GM12878 (cell line): ENCODE measurements at regions not wholly inside any gene's neighbourhood (a gene's known extent, or its start where the extent isn't known, plus 50 kb on each side); places are given as distances from the start of the nearest gene placed in this dataset.

ENCODE experiments used
- BACH1 ChIP-seq: fragments of 450-650 bp; IDR thresholded peaks from 2 replicates; pipeline ENCODE4 v1.6.1; 2017; ENCODE audit warnings: mild to moderate bottlenecking, borderline replicate concordance
- BMI1 ChIP-seq: fragments of 450-650 bp; IDR thresholded peaks from 2 replicates; pipeline ENCODE4 v1.6.1; 2016; ENCODE audit warnings: mild to moderate bottlenecking, moderate library complexity, borderline replicate concordance
- EP300 ChIP-seq, 2 experiments: fragments of 150-350 bp in 1 of 2; IDR thresholded peaks; 2 replicates each; pipeline ENCODE4 v1.6.1; 2011 to 2012; ENCODE audit warnings: low read depth in 2 of 2, low read length in 2 of 2, borderline replicate concordance in 1 of 2, improper control_type of control experiment in 1 of 2, inconsistent platforms in 1 of 2; ENCODE audit not compliant: control insufficient read depth in 1 of 2
- EZH2 ChIP-seq: IDR thresholded peaks from 2 replicates; pipeline ENCODE4 v1.6.1; 2012; ENCODE audit warnings: low read depth, mild to moderate bottlenecking, control low read depth, inconsistent platforms, low read length, borderline replicate concordance; ENCODE audit not compliant: control insufficient read depth
- NFXL1 ChIP-seq: fragments of 450-650 bp; IDR thresholded peaks from 2 replicates; pipeline ENCODE4 v1.6.1; 2017; ENCODE audit warnings: antibody characterized with exemption, mild to moderate bottlenecking, borderline replicate concordance
- POLR2AphosphoS5 ChIP-seq: IDR thresholded peaks from 2 replicates; pipeline ENCODE4 v1.6.1; 2011; ENCODE audit warnings: mild to moderate bottlenecking, low read length, inconsistent platforms
- TAF1 ChIP-seq: IDR thresholded peaks from 2 replicates; pipeline ENCODE4 v1.6.1; 2011; ENCODE audit warnings: mild to moderate bottlenecking, low read depth, low read length, borderline replicate concordance
- TF ChIP-seq, protein P1 (sequence below): IDR thresholded peaks from 2 replicates; pipeline ENCODE4 v1.6.1; 2012; ENCODE audit warnings: low read depth, low read length, improper control_type of control experiment
- TF ChIP-seq, protein P2 (sequence below), 3 experiments: IDR thresholded peaks in 2 of 3; conservative IDR thresholded peaks in 1 of 3; 2 replicates each; pipeline ENCODE4 v1.5.1; 2011; ENCODE audit warnings: low read depth in 3 of 3, low read length in 3 of 3, mild to moderate bottlenecking in 3 of 3, control low read depth in 2 of 3, moderate library complexity in 2 of 3, inconsistent platforms in 1 of 3, mixed read lengths in 1 of 3; ENCODE audit not compliant: control insufficient read depth in 2 of 3, insufficient read depth in 1 of 3; ENCODE audit errors: extremely low read depth in 1 of 3
- TF ChIP-seq, protein P3 (sequence below): IDR thresholded peaks from 2 replicates; pipeline ENCODE4 v1.6.1; 2011; ENCODE audit warnings: low read depth, low read length, improper control_type of control experiment, borderline replicate concordance
- TF ChIP-seq, protein P4 (sequence below): fragments of 150-350 bp; IDR thresholded peaks from 2 replicates; pipeline ENCODE4 v1.6.1; 2016; ENCODE audit warnings: low read depth, low read length
- TF ChIP-seq, protein P5 (sequence below): IDR thresholded peaks from 2 replicates; pipeline ENCODE4 v1.6.1; 2012; ENCODE audit warnings: improper control_type of control experiment, low read depth, low read length; ENCODE audit not compliant: insufficient replicate concordance
- TF ChIP-seq, protein P6 (sequence below): IDR thresholded peaks from 2 replicates; pipeline ENCODE4 v1.6.1; 2012; ENCODE audit warnings: low read depth, low read length, improper control_type of control experiment
- TF ChIP-seq, protein P7 (sequence below): IDR thresholded peaks from 2 replicates; pipeline ENCODE4 v1.6.1; 2012; ENCODE audit warnings: low read depth, low read length, improper control_type of control experiment

DNA sequence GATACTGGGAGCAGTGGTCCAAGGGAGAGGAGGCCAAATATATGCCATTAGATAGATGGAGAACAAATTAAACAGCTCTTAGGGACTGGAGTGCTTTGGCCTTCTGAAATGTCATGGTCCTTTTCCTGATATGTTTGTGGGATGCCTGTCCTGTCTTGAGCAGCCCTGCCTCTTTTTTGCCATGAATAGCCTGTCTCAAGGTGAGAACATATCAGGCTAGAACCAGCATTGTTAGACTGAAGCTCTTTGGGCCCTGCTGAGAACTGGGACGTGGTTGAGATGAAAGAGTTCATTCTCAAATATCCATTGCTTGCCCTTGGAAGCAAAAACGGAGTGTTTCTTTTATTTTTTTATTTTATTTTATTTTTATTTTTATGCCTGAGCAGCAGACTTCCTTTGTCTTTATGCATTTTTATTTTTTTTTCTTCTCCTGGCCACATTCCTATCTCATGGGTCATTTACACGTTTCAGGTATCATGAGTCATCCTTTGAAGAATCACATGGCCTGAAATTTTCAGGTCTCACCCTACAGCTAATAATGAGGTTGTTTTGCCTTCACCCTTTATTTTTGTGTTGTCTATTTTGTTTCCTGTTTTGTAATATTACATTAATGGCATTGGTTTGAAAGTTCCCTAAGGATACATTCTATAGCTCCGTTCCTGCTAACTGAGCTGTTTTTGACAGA is 371.4 kb downstream of the PSAT1 start:
- TF ChIP-seq EZH2 (no peak), BACH1 (no peak), POLR2AphosphoS5 (no peak), BMI1 (no peak), TAF1 (no peak), NFXL1 (no peak), EP300 (IDR thresholded peaks at IDR 0.05; ENCODE audit: borderline replicate concordance in 1 of 2, control insufficient read depth in 1 of 2, low read depth in 2 of 2, low read length in 2 of 2) (no peak)
- TF ChIP-seq, protein P1, sequence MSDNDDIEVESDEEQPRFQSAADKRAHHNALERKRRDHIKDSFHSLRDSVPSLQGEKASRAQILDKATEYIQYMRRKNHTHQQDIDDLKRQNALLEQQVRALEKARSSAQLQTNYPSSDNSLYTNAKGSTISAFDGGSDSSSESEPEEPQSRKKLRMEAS = no peak
- TF ChIP-seq, protein P2, sequence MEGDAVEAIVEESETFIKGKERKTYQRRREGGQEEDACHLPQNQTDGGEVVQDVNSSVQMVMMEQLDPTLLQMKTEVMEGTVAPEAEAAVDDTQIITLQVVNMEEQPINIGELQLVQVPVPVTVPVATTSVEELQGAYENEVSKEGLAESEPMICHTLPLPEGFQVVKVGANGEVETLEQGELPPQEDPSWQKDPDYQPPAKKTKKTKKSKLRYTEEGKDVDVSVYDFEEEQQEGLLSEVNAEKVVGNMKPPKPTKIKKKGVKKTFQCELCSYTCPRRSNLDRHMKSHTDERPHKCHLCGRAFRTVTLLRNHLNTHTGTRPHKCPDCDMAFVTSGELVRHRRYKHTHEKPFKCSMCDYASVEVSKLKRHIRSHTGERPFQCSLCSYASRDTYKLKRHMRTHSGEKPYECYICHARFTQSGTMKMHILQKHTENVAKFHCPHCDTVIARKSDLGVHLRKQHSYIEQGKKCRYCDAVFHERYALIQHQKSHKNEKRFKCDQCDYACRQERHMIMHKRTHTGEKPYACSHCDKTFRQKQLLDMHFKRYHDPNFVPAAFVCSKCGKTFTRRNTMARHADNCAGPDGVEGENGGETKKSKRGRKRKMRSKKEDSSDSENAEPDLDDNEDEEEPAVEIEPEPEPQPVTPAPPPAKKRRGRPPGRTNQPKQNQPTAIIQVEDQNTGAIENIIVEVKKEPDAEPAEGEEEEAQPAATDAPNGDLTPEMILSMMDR (IDR thresholded peaks at IDR 0.05 in 2 of 3, conservative IDR thresholded peaks at IDR 0.05 in 1 of 3; ENCODE audit: control insufficient read depth in 2 of 3, extremely low read depth in 1 of 3, insufficient read depth in 1 of 3, low read depth in 3 of 3, low read length in 3 of 3) = no peak
- TF ChIP-seq, protein P3, sequence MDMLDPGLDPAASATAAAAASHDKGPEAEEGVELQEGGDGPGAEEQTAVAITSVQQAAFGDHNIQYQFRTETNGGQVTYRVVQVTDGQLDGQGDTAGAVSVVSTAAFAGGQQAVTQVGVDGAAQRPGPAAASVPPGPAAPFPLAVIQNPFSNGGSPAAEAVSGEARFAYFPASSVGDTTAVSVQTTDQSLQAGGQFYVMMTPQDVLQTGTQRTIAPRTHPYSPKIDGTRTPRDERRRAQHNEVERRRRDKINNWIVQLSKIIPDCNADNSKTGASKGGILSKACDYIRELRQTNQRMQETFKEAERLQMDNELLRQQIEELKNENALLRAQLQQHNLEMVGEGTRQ = no peak
- TF ChIP-seq, protein P4, sequence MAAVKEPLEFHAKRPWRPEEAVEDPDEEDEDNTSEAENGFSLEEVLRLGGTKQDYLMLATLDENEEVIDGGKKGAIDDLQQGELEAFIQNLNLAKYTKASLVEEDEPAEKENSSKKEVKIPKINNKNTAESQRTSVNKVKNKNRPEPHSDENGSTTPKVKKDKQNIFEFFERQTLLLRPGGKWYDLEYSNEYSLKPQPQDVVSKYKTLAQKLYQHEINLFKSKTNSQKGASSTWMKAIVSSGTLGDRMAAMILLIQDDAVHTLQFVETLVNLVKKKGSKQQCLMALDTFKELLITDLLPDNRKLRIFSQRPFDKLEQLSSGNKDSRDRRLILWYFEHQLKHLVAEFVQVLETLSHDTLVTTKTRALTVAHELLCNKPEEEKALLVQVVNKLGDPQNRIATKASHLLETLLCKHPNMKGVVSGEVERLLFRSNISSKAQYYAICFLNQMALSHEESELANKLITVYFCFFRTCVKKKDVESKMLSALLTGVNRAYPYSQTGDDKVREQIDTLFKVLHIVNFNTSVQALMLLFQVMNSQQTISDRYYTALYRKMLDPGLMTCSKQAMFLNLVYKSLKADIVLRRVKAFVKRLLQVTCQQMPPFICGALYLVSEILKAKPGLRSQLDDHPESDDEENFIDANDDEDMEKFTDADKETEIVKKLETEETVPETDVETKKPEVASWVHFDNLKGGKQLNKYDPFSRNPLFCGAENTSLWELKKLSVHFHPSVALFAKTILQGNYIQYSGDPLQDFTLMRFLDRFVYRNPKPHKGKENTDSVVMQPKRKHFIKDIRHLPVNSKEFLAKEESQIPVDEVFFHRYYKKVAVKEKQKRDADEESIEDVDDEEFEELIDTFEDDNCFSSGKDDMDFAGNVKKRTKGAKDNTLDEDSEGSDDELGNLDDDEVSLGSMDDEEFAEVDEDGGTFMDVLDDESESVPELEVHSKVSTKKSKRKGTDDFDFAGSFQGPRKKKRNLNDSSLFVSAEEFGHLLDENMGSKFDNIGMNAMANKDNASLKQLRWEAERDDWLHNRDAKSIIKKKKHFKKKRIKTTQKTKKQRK = no peak
- TF ChIP-seq, protein P5, sequence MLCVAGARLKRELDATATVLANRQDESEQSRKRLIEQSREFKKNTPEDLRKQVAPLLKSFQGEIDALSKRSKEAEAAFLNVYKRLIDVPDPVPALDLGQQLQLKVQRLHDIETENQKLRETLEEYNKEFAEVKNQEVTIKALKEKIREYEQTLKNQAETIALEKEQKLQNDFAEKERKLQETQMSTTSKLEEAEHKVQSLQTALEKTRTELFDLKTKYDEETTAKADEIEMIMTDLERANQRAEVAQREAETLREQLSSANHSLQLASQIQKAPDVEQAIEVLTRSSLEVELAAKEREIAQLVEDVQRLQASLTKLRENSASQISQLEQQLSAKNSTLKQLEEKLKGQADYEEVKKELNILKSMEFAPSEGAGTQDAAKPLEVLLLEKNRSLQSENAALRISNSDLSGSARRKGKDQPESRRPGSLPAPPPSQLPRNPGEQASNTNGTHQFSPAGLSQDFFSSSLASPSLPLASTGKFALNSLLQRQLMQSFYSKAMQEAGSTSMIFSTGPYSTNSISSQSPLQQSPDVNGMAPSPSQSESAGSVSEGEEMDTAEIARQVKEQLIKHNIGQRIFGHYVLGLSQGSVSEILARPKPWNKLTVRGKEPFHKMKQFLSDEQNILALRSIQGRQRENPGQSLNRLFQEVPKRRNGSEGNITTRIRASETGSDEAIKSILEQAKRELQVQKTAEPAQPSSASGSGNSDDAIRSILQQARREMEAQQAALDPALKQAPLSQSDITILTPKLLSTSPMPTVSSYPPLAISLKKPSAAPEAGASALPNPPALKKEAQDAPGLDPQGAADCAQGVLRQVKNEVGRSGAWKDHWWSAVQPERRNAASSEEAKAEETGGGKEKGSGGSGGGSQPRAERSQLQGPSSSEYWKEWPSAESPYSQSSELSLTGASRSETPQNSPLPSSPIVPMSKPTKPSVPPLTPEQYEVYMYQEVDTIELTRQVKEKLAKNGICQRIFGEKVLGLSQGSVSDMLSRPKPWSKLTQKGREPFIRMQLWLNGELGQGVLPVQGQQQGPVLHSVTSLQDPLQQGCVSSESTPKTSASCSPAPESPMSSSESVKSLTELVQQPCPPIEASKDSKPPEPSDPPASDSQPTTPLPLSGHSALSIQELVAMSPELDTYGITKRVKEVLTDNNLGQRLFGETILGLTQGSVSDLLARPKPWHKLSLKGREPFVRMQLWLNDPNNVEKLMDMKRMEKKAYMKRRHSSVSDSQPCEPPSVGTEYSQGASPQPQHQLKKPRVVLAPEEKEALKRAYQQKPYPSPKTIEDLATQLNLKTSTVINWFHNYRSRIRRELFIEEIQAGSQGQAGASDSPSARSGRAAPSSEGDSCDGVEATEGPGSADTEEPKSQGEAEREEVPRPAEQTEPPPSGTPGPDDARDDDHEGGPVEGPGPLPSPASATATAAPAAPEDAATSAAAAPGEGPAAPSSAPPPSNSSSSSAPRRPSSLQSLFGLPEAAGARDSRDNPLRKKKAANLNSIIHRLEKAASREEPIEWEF = no peak
- TF ChIP-seq, protein P6, sequence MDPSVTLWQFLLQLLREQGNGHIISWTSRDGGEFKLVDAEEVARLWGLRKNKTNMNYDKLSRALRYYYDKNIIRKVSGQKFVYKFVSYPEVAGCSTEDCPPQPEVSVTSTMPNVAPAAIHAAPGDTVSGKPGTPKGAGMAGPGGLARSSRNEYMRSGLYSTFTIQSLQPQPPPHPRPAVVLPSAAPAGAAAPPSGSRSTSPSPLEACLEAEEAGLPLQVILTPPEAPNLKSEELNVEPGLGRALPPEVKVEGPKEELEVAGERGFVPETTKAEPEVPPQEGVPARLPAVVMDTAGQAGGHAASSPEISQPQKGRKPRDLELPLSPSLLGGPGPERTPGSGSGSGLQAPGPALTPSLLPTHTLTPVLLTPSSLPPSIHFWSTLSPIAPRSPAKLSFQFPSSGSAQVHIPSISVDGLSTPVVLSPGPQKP = no peak
- TF ChIP-seq, protein P7, sequence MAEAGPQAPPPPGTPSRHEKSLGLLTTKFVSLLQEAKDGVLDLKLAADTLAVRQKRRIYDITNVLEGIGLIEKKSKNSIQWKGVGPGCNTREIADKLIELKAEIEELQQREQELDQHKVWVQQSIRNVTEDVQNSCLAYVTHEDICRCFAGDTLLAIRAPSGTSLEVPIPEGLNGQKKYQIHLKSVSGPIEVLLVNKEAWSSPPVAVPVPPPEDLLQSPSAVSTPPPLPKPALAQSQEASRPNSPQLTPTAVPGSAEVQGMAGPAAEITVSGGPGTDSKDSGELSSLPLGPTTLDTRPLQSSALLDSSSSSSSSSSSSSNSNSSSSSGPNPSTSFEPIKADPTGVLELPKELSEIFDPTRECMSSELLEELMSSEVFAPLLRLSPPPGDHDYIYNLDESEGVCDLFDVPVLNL = no peak
